ENCODE measurements at regions not wholly inside any gene's neighbourhood (a gene's known extent, or its start where the extent isn't known, plus 50 kb on each side); places are given as distances from the start of the nearest gene placed in this dataset.

DNA sequence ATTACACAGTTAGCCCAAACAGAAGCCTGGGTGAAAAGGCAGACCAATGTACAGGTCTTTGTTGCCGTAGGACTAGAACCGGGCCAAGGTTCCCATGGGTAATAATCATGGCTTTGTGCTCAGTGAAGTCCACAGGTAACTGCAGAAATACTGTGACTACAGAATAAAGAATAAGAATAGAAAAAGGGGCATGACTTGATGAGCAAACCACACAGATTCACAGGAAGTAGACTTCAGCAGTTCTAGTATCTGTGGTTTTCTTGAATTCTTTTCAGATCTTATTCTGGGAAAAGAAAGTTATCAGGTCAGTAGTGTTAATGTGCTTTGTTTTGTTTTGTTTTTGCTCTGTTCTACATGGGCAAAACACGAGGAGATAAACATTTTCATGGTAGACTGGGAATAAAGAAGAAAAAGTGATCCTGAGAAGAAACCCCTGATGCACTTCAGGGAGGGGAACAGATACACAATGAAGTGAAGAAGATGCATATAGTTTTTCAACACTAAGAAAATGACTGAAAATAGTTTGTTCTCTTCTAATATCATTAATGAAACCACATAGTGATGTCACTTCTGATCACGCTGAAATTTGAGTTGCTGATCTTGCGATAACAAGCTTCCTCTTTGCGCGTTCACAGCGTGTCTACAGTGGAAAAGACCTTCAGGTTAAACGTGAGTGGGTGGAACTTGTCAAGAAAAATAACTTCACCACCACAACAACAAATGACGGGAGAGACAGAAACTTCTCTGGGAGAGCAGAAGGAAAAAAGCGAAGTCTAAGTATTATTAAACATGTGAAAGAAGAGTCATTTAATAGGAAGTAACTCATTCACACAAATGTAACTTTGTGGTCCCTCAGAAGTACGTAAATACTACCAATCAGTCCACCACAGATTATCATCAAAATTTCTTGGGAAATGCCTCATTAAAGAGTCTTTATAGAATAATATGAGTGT lies 315.8 kb upstream of the SATB1 start:
- Histone ChIP-seq H3K27me3 (ENCODE audit: control insufficient read depth in 2 of 2, insufficient read depth in 2 of 2, low read length in 2 of 2) (no peaks in the 10 kb centered on the region), H3K9me1 (ENCODE audit: control insufficient read depth, insufficient read depth, low read length) (no peaks in the 10 kb centered on the region), H3K9me3 (replicated peaks; ENCODE audit: control insufficient read depth, insufficient read depth, low read depth, low read length) (no peaks in the 10 kb centered on the region; the same call in 1 of the 2 replicates), H3K4me2 (ENCODE audit: insufficient read depth, low read length) (no peak overlapping the region), H2AFZ (ENCODE audit: low read depth, low read length) (no peak overlapping the region), H3K4me1 (replicated peaks in 1 of 2; ENCODE audit: control insufficient read depth in 2 of 2, insufficient read depth in 2 of 2, low read length in 2 of 2) (no peaks in the 10 kb centered on the region), H3K4me3 (no peak overlapping the region), H4K20me1 (replicated peaks; ENCODE audit: control insufficient read depth, insufficient read depth, low read length) (no peaks in the 10 kb centered on the region), H3K36me3 (ENCODE audit: control insufficient read depth, insufficient read depth, low read length) (no peaks in the 10 kb centered on the region), H3K27ac (ENCODE audit: extremely low read depth, low read depth, low read length) (no peak overlapping the region), H3K9ac (ENCODE audit: insufficient read depth in 1 of 2, low read depth in 2 of 2, low read length in 2 of 2) (no peak overlapping the region), H3K79me2 (ENCODE audit: control insufficient read depth, insufficient read depth, low read length) (no peaks in the 10 kb centered on the region)
- ATAC-seq (no peak), DNase-seq (ENCODE audit: extremely low read depth in 1 of 4, low spot score in 3 of 4) (no peak), FAIRE-seq (no peak)
- POLR2A ChIA-PET, result interaction anchor here (0.6 kb wide), 1 partner anchor 562 kb away, joined by 3 read pairs; no protein-coding TSS in a partner anchor
- BruUV-seq (replicated peaks), result no TSS peak
- WGBS (ENCODE audit: insufficient coverage, low coverage, missing lambda C conversion rate), result 1% methylated on average over 12 of the region's 12 CpGs
- in situ Hi-C loops (cut with MboI) (no loop called here), intact Hi-C loops (cut with micrococcal nuclease) (no loop called here)
- CTCF ChIA-PET (ENCODE audit: low intra/inter-chr PET ratio), result no interaction called here
- TF ChIP-seq RFX7 (CRISPR knock-in tag; IDR thresholded peaks at IDR 0.05) (no peak), SP1 (CRISPR knock-in tag; IDR thresholded peaks at IDR 0.05) (no peak), ZNF174 (CRISPR knock-in tag; IDR thresholded peaks at IDR 0.05) (no peak), NFE2 (IDR thresholded peaks at IDR 0.05; ENCODE audit: low read depth) (no peak), EHMT2 (IDR thresholded peaks at IDR 0.05) (no peak), SMARCC2 (IDR thresholded peaks at IDR 0.05; ENCODE audit: low read depth) (no peak), FOXK2 (conservative IDR thresholded peaks at IDR 0.05 in 1 of 2, IDR thresholded peaks at IDR 0.05 in 1 of 2; ENCODE audit: low read depth in 2 of 2) (no peak), HDAC8 (tag; IDR thresholded peaks at IDR 0.05) (no peak), MYC (IDR thresholded peaks at IDR 0.05; ENCODE audit: low read depth, low read length) (no peak), MYC (CRISPR knock-in tag; IDR thresholded peaks at IDR 0.05; ENCODE audit: borderline replicate concordance, low read depth) (no peak), PHF20 (IDR thresholded peaks at IDR 0.05; ENCODE audit: partially characterized antibody) (no peak), MTF1 (CRISPR knock-in tag; IDR thresholded peaks at IDR 0.05; ENCODE audit: borderline replicate concordance) (no peak), NFIC (IDR thresholded peaks at IDR 0.05) (no peak), ETV5 (CRISPR knock-in tag; IDR thresholded peaks at IDR 0.05; ENCODE audit: low read depth) (no peak), ELF2 (CRISPR knock-in tag; IDR thresholded peaks at IDR 0.05) (no peak), SIX5 (IDR thresholded peaks at IDR 0.05; ENCODE audit: borderline replicate concordance in 1 of 2, insufficient read depth in 1 of 2, low read depth in 1 of 2, low read length in 2 of 2) (no peak)
- TF ChIP-seq, protein P1, sequence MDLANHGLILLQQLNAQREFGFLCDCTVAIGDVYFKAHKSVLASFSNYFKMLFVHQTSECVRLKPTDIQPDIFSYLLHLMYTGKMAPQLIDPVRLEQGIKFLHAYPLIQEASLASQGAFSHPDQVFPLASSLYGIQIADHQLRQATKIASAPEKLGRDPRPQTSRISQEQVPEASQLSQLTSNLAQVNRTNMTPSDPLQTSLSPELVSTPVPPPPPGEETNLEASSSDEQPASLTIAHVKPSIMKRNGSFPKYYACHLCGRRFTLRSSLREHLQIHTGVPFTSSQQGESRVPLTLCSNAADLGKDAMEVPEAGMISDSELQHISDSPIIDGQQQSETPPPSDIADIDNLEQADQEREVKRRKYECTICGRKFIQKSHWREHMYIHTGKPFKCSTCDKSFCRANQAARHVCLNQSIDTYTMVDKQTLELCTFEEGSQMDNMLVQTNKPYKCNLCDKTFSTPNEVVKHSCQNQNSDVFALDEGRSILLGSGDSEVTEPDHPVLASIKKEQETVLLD (IDR thresholded peaks at IDR 0.05), result no peak
- TF ChIP-seq, protein P2, sequence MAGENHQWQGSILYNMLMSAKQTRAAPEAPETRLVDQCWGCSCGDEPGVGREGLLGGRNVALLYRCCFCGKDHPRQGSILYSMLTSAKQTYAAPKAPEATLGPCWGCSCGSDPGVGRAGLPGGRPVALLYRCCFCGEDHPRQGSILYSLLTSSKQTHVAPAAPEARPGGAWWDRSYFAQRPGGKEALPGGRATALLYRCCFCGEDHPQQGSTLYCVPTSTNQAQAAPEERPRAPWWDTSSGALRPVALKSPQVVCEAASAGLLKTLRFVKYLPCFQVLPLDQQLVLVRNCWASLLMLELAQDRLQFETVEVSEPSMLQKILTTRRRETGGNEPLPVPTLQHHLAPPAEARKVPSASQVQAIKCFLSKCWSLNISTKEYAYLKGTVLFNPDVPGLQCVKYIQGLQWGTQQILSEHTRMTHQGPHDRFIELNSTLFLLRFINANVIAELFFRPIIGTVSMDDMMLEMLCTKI (IDR thresholded peaks at IDR 0.05; ENCODE audit: partially characterized antibody), result no peak
- TF ChIP-seq, protein P3, sequence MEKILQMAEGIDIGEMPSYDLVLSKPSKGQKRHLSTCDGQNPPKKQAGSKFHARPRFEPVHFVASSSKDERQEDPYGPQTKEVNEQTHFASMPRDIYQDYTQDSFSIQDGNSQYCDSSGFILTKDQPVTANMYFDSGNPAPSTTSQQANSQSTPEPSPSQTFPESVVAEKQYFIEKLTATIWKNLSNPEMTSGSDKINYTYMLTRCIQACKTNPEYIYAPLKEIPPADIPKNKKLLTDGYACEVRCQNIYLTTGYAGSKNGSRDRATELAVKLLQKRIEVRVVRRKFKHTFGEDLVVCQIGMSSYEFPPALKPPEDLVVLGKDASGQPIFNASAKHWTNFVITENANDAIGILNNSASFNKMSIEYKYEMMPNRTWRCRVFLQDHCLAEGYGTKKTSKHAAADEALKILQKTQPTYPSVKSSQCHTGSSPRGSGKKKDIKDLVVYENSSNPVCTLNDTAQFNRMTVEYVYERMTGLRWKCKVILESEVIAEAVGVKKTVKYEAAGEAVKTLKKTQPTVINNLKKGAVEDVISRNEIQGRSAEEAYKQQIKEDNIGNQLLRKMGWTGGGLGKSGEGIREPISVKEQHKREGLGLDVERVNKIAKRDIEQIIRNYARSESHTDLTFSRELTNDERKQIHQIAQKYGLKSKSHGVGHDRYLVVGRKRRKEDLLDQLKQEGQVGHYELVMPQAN (IDR thresholded peaks at IDR 0.05; ENCODE audit: borderline replicate concordance), result no peak

Data from K562 (cell line).